K562 (cell line): ENCODE measurements at regions not wholly inside any gene's neighbourhood (a gene's known extent, or its start where the extent isn't known, plus 50 kb on each side); places are given as distances from the start of the nearest gene placed in this dataset.

Source experiments
- CHD1 ChIP-seq: fragments of 200-600 bp; sonication (generic); IDR thresholded peaks from one replicate; pipeline ENCODE4 v1.6.1; 2012; ENCODE audit warnings: mild to moderate bottlenecking, moderate library complexity, low read length, inconsistent platforms
- CREB5 ChIP-seq: fragments of 250-450 bp; sonication (Bioruptor Pico); IDR thresholded peaks from 2 replicates; pipeline ENCODE4 v1.5.0; 2020; ENCODE audit warnings: mild to moderate bottlenecking
- HCFC1 ChIP-seq: IDR thresholded peaks from 2 replicates; pipeline ENCODE4 v1.6.1; 2012; ENCODE audit warnings: low read depth, low read length, improper control_type of control experiment
- MECOM ChIP-seq: fragments of 250-450 bp; sonication (Bioruptor Pico); IDR thresholded peaks from 2 replicates; pipeline ENCODE4 v1.8.0; 2022; ENCODE audit warnings: inconsistent platforms
- MTA2 ChIP-seq: fragments of 450-650 bp; IDR thresholded peaks from 2 replicates; pipeline ENCODE4 v1.6.1; 2016; ENCODE audit warnings: low read depth
- RBM15 ChIP-seq: fragments of 200-400 bp; formaldehyde crosslinking; IDR thresholded peaks from 2 replicates; pipeline ENCODE4 v1.6.1; 2018; ENCODE audit warnings: mild to moderate bottlenecking, low read length, moderate library complexity; ENCODE audit not compliant: insufficient read depth
- SIN3A ChIP-seq, 2 experiments: fragments of 150-350 bp in 1 of 2; IDR thresholded peaks; 2 replicates each; pipeline ENCODE4 v1.6.1; 2011 to 2016; ENCODE audit warnings: borderline replicate concordance in 2 of 2, low read depth in 2 of 2, low read length in 2 of 2, mild to moderate bottlenecking in 2 of 2, moderate library complexity in 2 of 2; ENCODE audit not compliant: control insufficient read depth in 1 of 2
- ZFPM2 ChIP-seq: fragments of 250-450 bp; sonication (Bioruptor Pico); IDR thresholded peaks from 2 replicates; pipeline ENCODE4 v1.5.1; 2022; ENCODE audit warnings: mild to moderate bottlenecking
- TF ChIP-seq, protein P1 (sequence below): fragments of 250-450 bp; sonication (Bioruptor Pico); IDR thresholded peaks from 2 replicates; pipeline ENCODE4 v1.4.0; 2020; ENCODE audit warnings: mild to moderate bottlenecking

- TF ChIP-seq MTA2 (no peak), RBM15 (no peak), HCFC1 (no peak), MECOM (CRISPR knock-in tag) (no peak), SIN3A (IDR thresholded peaks at IDR 0.05; ENCODE audit: borderline replicate concordance in 2 of 2, control insufficient read depth in 1 of 2, low read depth in 2 of 2, low read length in 2 of 2) (no peak), CHD1 (no peak), ZFPM2 (CRISPR knock-in tag) (no peak), CREB5 (CRISPR knock-in tag) (no peak)
- TF ChIP-seq, protein P1, sequence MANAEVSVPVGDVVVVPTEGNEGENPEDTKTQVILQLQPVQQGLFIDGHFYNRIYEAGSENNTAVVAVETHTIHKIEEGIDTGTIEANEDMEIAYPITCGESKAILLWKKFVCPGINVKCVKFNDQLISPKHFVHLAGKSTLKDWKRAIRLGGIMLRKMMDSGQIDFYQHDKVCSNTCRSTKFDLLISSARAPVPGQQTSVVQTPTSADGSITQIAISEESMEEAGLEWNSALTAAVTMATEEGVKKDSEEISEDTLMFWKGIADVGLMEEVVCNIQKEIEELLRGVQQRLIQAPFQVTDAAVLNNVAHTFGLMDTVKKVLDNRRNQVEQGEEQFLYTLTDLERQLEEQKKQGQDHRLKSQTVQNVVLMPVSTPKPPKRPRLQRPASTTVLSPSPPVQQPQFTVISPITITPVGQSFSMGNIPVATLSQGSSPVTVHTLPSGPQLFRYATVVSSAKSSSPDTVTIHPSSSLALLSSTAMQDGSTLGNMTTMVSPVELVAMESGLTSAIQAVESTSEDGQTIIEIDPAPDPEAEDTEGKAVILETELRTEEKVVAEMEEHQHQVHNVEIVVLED (CRISPR knock-in tag), result no peak
Measured at GRCh38 chr16:8175411-8175810, 414.9 kb downstream of the TMEM114 start (continued).
